GM10266 (cell line): ENCODE measurements at regions not wholly inside any gene's neighbourhood (a gene's known extent, or its start where the extent isn't known, plus 50 kb on each side); places are given as distances from the start of the nearest gene placed in this dataset.

Experiments
- DNase-seq: peaks from one replicate; pipeline ENCODE4 v3.0.0; 2012; ENCODE audit errors: extremely low spot score
- CTCF ChIP-seq: IDR thresholded peaks from 2 replicates; pipeline ENCODE4 v1.5.1; 2012; ENCODE audit warnings: mild to moderate bottlenecking, low read depth; ENCODE audit not compliant: control insufficient read depth, insufficient read depth; ENCODE audit errors: missing control alignments

- no peak for TF ChIP-seq CTCF
- DNase-seq: no peak
Measured at GRCh38 chr6:8703059-8703458, 267.7 kb upstream of the SLC35B3 start.

DNA sequence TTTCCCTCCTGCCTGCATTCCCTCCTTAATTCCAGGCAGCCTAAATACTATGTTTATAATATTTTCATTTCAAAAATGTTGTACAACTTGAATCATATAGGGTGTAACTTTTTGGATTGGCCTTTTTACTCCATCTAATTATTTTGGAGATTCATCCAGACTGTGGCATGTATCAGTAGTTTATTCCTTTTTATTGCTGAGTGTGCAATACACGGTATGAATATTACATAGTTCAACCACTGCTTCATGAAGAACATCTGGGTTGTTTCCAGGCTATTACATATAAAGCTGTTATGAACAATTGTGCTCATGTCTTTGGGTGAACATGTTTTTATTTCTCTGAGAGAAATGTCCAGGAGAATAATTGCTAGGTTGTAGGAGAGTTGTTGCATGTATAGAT lies 253.5 kb upstream of the SLC35B3 start:
- no peak for TF ChIP-seq CTCF
- no peak for DNase-seq

GRCh38 chr6:8686077-8686476 lies 250.7 kb upstream of the SLC35B3 start:
- no peak for TF ChIP-seq CTCF
- no peak for DNase-seq

DNA sequence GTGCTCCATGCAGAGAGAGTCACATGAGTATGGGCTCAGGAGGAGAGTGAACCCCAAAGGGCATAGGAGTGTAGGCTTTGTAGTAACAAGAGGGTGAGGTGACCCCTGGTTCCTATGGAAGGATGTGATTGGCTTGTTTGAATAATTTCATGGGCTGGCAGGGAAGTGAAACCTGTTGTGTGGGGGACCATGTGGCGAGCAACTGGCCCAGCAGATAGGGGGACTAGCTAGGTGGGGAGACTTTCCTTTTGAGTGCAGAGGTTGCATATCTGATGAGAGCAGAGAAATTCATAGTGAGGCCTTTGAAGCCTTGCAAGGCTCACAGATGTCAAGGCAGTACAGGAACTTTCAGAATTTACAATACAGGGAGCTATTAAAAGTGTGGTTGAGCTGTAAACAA lies 247.9 kb upstream of the SLC35B3 start:
- no peak for DNase-seq
- TF ChIP-seq CTCF: no peak

DNA sequence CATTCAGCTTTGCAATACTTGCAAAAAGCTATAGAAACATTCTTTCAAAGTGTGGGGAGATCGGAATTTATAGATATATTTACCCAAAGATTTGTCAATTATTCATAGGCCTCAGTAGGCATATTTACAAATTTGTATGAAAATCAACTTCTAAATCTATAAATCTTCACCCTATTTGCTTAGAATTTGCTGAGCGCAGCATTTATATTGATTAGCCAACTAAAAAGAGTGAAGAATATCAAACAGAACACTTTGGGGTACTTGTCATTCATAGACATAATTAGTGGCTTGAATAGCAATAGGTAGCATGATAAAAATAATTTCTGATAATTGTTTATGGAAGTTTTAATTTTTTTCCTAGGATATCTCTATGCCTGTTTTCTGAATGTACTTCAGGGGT lies 244.5 kb upstream of the SLC35B3 start:
- no peak for DNase-seq
- TF ChIP-seq CTCF: no peak

DNA sequence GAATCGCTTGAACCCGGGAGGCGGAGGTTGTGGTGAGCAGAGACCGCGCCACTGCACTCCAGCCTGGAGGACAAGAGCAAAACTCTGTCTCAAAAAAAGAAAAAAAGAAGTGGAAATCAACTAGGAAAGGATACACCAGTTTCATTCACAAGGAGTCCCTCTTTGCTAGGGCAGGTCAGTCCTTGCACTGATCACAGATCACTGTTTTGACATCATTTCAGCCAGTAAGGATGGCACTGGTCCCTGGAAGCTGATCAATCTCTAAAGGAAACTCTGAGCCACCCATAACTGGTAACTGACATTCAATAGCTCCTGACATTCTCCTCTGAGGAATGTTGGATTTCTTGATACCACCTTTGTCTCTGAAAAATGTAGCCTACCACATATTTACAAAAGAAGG lies 243.1 kb upstream of the SLC35B3 start:
- no peak for TF ChIP-seq CTCF
- no peak for DNase-seq

DNA sequence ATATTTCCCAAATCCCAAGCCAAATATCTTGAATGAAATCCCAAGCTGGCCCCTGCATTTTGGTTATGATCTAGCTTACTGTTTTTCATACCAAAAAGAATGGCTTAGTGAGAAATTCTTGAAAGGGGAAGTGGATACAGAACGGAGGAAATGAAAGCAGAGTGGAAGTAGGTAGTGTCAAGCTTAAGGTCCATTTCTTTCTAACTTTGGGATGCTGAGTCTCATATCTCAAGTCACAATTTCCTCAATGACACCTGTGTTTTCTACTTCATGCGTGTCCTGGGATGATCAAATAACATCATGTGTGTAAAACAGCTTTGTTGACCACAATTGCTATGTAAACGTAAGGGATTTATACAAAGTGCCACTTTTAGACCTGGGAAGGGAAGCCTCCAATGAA lies 238.8 kb upstream of the SLC35B3 start:
- no peak for TF ChIP-seq CTCF

More for the DNA sequence above, 238.8 kb upstream of the SLC35B3 start:
- no peak for DNase-seq
